SK-N-SH (cell line): ENCODE measurements at regions not wholly inside any gene's neighbourhood (a gene's known extent, or its start where the extent isn't known, plus 50 kb on each side); places are given as distances from the start of the nearest gene placed in this dataset.

Experiments
- CTCF ChIA-PET: fragments of 300-600, 350-600 bp; formaldehyde crosslinking; extraction: SDS; loops from one replicate; lab custom pipeline; 2021; lab: Yijun Ruan, JAX
- POLR2A ChIA-PET: fragments of 350-600 bp; sonication (Branson Sonifier 250); formaldehyde crosslinking; extraction: SDS; loops from one replicate; lab custom pipeline; 2020; ENCODE audit warnings: antibody characterized with exemption, inconsistent platforms; lab: Yijun Ruan, JAX
- DNase-seq: peaks from one replicate; pipeline ENCODE4 v3.0.0; 2012
- H2AFZ ChIP-seq: fragments of 200-600 bp; sonication (generic); 2 replicates; pipeline ENCODE4 v1.8.1; 2016; ENCODE audit warnings: antibody characterized with exemption, mild to moderate bottlenecking, low read depth
- H3F3A ChIP-seq: fragments of 200-600 bp; sonication (generic); replicated peaks from 2 replicates; pipeline ENCODE3; 2016; ENCODE audit warnings: antibody characterized with exemption, mild to moderate bottlenecking; ENCODE audit not compliant: insufficient read depth
- H3K27ac ChIP-seq, 2 experiments: fragments of 200-500 bp in 1 of 2; fragments of 200-600 bp in 1 of 2; sonication (Bioruptor generic) in 1 of 2; sonication (generic), shearing (Covaris generic) in 1 of 2; 2 replicates each; pipeline versions ENCODE4 v1.5.1 to v1.6.1; 2014 to 2016; ENCODE audit warnings: low read depth in 2 of 2, inconsistent platforms in 1 of 2, low read length in 1 of 2, mild to moderate bottlenecking in 1 of 2, mixed read lengths in 1 of 2
- H3K27me3 ChIP-seq: fragments of 200-600 bp; sonication (generic), shearing (Covaris generic); 2 replicates; pipeline ENCODE4 v1.6.1; 2016; ENCODE audit warnings: mixed run types; ENCODE audit not compliant: insufficient read depth
- H3K36me3 ChIP-seq, 2 experiments: fragments of 200-500 bp in 1 of 2; fragments of 200-600 bp in 1 of 2; sonication (Bioruptor generic) in 1 of 2; sonication (generic) in 1 of 2; replicated peaks in 1 of 2; 2 replicates each; pipeline versions ENCODE3 to v1.5.1; 2014 to 2016; ENCODE audit warnings: low read length in 1 of 2, mild to moderate bottlenecking in 1 of 2; ENCODE audit not compliant: insufficient read depth in 2 of 2, control insufficient read depth in 1 of 2
- H3K4me1 ChIP-seq, 2 experiments: fragments of 200-500 bp in 1 of 2; fragments of 200-600 bp in 1 of 2; sonication (Bioruptor generic) in 1 of 2; sonication (generic), shearing (Covaris generic) in 1 of 2; 2 replicates each; pipeline versions ENCODE4 v1.5.1 to v1.6.1; 2014 to 2016; ENCODE audit warnings: low read depth in 1 of 2, low read length in 1 of 2, mixed run types in 1 of 2; ENCODE audit not compliant: insufficient read depth in 2 of 2, control insufficient read depth in 1 of 2
- H3K4me2 ChIP-seq: fragments of 200-600 bp; sonication (generic), shearing (Covaris generic); 2 replicates; pipeline ENCODE4 v1.6.1; 2017; ENCODE audit warnings: mixed run types
- H3K4me3 ChIP-seq, 2 experiments: fragments of 200-500 bp in 1 of 2; fragments of 200-600 bp in 1 of 2; sonication (Bioruptor generic) in 1 of 2; sonication (generic), shearing (Covaris generic) in 1 of 2; 2 replicates each; pipeline versions ENCODE4 v1.5.1 to v1.8.1; 2014 to 2016; ENCODE audit warnings: low read depth in 2 of 2, inconsistent platforms in 1 of 2, low read length in 1 of 2, mild to moderate bottlenecking in 1 of 2, mixed read lengths in 1 of 2, moderate library complexity in 1 of 2
- H3K79me2 ChIP-seq: fragments of 200-600 bp; sonication (generic); 2 replicates; pipeline ENCODE4 v1.8.1; 2017; ENCODE audit warnings: mild to moderate bottlenecking; ENCODE audit not compliant: insufficient read depth
- H3K9ac ChIP-seq: fragments of 200-600 bp; sonication (generic); 2 replicates; pipeline ENCODE4 v1.6.1; 2017; ENCODE audit warnings: mixed run types
- H3K9me2 ChIP-seq: fragments of 200-600 bp; sonication (generic); 2 replicates; pipeline ENCODE4 v1.6.1; 2017; ENCODE audit warnings: mixed run types
- H3K9me3 ChIP-seq: fragments of 200-600 bp; sonication (generic); 2 replicates; pipeline ENCODE4 v1.6.1; 2017; ENCODE audit warnings: mixed run types, mild to moderate bottlenecking, moderate library complexity
- H4K20me1 ChIP-seq: fragments of 200-600 bp; sonication (generic); 2 replicates; pipeline ENCODE4 v1.6.1; 2017; ENCODE audit warnings: mild to moderate bottlenecking, mixed run types; ENCODE audit not compliant: insufficient read depth
- IRF3 ChIP-seq: fragments of 150-350 bp; IDR thresholded peaks from 2 replicates; pipeline ENCODE4 v1.6.1; 2016; ENCODE audit warnings: mild to moderate bottlenecking, low read depth, low read length
- MAX ChIP-seq: IDR thresholded peaks from 2 replicates; pipeline ENCODE4 v1.4.0; 2012; ENCODE audit warnings: low read depth
- PBX3 ChIP-seq: IDR thresholded peaks from 2 replicates; pipeline ENCODE4; 2012
- REST ChIP-seq: IDR thresholded peaks from 2 replicates; pipeline ENCODE4 v1.6.1; 2012; ENCODE audit warnings: mild to moderate bottlenecking, low read depth, low read length, moderate library complexity
- RXRA ChIP-seq: IDR thresholded peaks from 2 replicates; pipeline ENCODE4 v1.4.0; 2012; ENCODE audit warnings: low read depth, mild to moderate bottlenecking, borderline replicate concordance
- YY1 ChIP-seq: IDR thresholded peaks from 2 replicates; pipeline ENCODE4 v1.4.0; 2012; ENCODE audit warnings: low read depth, mild to moderate bottlenecking
- WGBS: methylation state at CpG from one replicate; pipeline ENCODE4 v1.1.6; 2017; ENCODE audit warnings: low lambda C conversion rate; 5-methylcytosine and 5-hydroxymethylcytosine counted together

- Histone ChIP-seq H3K9me2 (no peaks in the 10 kb centered on the region), H3F3A (no peaks in the 10 kb centered on the region), H3K4me2 (no peak overlapping the region), H3K36me3 (no peaks in the 10 kb centered on the region), H3K27ac (no peak overlapping the region), H2AFZ (no peak overlapping the region), H3K4me3 (no peak overlapping the region), H3K27me3 (no peaks in the 10 kb centered on the region), H3K9me3 (no peaks in the 10 kb centered on the region), H3K9ac (no peak overlapping the region), H4K20me1 (no peaks in the 10 kb centered on the region), H3K4me1 (peaks cover 0 to 10% of the 10 kb centered on the region in 2 experiments; a peak in 2 of 4 replicates), H3K79me2 (no peaks in the 10 kb centered on the region)
- DNase-seq = no peak
- WGBS = 80% methylated on average over 12 of the region's 12 CpGs
- POLR2A ChIA-PET = no interaction called here
- CTCF ChIA-PET = interaction anchor here (0.7 to 1.4 kb wide), 7 partner anchors 10 to 205 kb away, joined by 3 to 7 read pairs (median 3); no protein-coding TSS in a partner anchor
- no peak for TF ChIP-seq YY1
- no peak for TF ChIP-seq MAX
Observed at GRCh38 chr5:174624733-174625522, 99.5 kb upstream of the MSX2 start.

- H3F3A ChIP-seq = no peaks in the 10 kb centered on the region
- no peak overlapping the region for H3K4me2 ChIP-seq
- H3K36me3 ChIP-seq = no peaks in the 10 kb centered on the region
- TF ChIP-seq PBX3 = no peak
- no peak for TF ChIP-seq REST
- TF ChIP-seq RXRA = no peak
- TF ChIP-seq YY1 = no peak
- no peak for TF ChIP-seq IRF3
- no peaks in the 10 kb centered on the region for H3K79me2 ChIP-seq
- H3K27ac ChIP-seq = no peak overlapping the region
- no peaks in the 10 kb centered on the region for H3K9me2 ChIP-seq
- H3K4me3 ChIP-seq = no peak overlapping the region
- H3K4me1 ChIP-seq = peaks cover 0 to 3% of the 10 kb centered on the region in 2 experiments; a peak in 2 of 4 replicates
- no peak for DNase-seq
- 40% methylated on average over 11 of the region's 11 CpGs for WGBS
- CTCF ChIA-PET = interaction anchor here (0.7 to 1.4 kb wide), 5 partner anchors 14 to 206 kb away, joined by 3 to 7 read pairs (median 4); no protein-coding TSS in a partner anchor
- H3K9me3 ChIP-seq = no peaks in the 10 kb centered on the region
- H2AFZ ChIP-seq = no peak overlapping the region
- POLR2A ChIA-PET = no interaction called here
- no peaks in the 10 kb centered on the region for H3K27me3 ChIP-seq
- no peak overlapping the region for H3K9ac ChIP-seq
- no peaks in the 10 kb centered on the region for H4K20me1 ChIP-seq
Observed at GRCh38 chr5:174625591-174626350, 98.6 kb upstream of the MSX2 start.
